Neural progenitor cell (in vitro differentiated cells): ENCODE measurements at regions not wholly inside any gene's neighbourhood (a gene's known extent, or its start where the extent isn't known, plus 50 kb on each side); places are given as distances from the start of the nearest gene placed in this dataset.

Source experiments
- DNase-seq: peaks from one replicate; pipeline ENCODE4 v3.0.0-alpha.2; 2016; ENCODE audit warnings: low spot score
- H2AFZ ChIP-seq: fragments of 200-600 bp; sonication (generic); replicated peaks from 2 replicates; pipeline ENCODE4 v1.6.1; 2016; ENCODE audit warnings: antibody characterized with exemption
- H3F3A ChIP-seq: fragments of 200-600 bp; sonication (generic); 2 replicates; pipeline ENCODE4 v1.6.1; 2016; ENCODE audit warnings: antibody characterized with exemption, low read depth
- H3K27ac ChIP-seq: fragments of 200-600 bp; sonication (generic); 2 replicates; pipeline ENCODE4 v1.5.1; 2016; ENCODE audit warnings: mild to moderate bottlenecking
- H3K27me3 ChIP-seq: fragments of 200-600 bp; sonication (generic); 2 replicates; pipeline ENCODE4 v1.6.1; 2016; ENCODE audit warnings: mild to moderate bottlenecking, moderate library complexity
- H3K36me3 ChIP-seq: fragments of 200-600 bp; sonication (generic); 2 replicates; pipeline ENCODE4 v1.5.1; 2016
- H3K4me1 ChIP-seq: fragments of 200-600 bp; sonication (generic); 2 replicates; pipeline ENCODE4 v1.6.1; 2016; ENCODE audit warnings: mixed run types
- H3K4me2 ChIP-seq: fragments of 200-600 bp; sonication (generic); 2 replicates; pipeline ENCODE4 v1.6.1; 2016
- H3K4me3 ChIP-seq: fragments of 200-600 bp; sonication (generic); 2 replicates; pipeline ENCODE4 v1.5.1; 2016
- H3K79me2 ChIP-seq: fragments of 200-600 bp; sonication (generic); 2 replicates; pipeline ENCODE4 v1.6.1; 2016; ENCODE audit warnings: low read depth
- H3K9ac ChIP-seq: fragments of 200-600 bp; sonication (generic); 2 replicates; pipeline ENCODE4 v1.6.1; 2016
- H3K9me3 ChIP-seq: fragments of 200-600 bp; sonication (generic); 2 replicates; pipeline ENCODE4 v1.5.1; 2016; ENCODE audit warnings: low read depth
- H4K20me1 ChIP-seq: fragments of 200-600 bp; sonication (generic); 2 replicates; pipeline ENCODE4 v1.6.1; 2016; ENCODE audit warnings: low read depth
- H3K27ac Mint-ChIP-seq: 3 replicates; pipeline ENCODE4 v1.8.0; 2021; ENCODE audit warnings: mixed read lengths
- H3K27me3 Mint-ChIP-seq: 2 replicates; pipeline ENCODE4 v1.8.0; 2022; ENCODE audit warnings: low read depth, mild to moderate bottlenecking, inconsistent platforms, moderate library complexity, mixed read lengths; ENCODE audit not compliant: insufficient read depth
- H3K36me3 Mint-ChIP-seq: 3 replicates; pipeline ENCODE4 v1.8.0; 2021; ENCODE audit warnings: mixed read lengths
- H3K4me1 Mint-ChIP-seq: 3 replicates; pipeline ENCODE4 v1.8.0; 2021; ENCODE audit warnings: mixed read lengths
- H3K4me3 Mint-ChIP-seq: 3 replicates; pipeline ENCODE4 v1.8.0; 2021; ENCODE audit warnings: mild to moderate bottlenecking, moderate library complexity, mixed read lengths
- H3K9me3 Mint-ChIP-seq: 3 replicates; pipeline ENCODE4 v1.8.0; 2020; ENCODE audit warnings: mixed read lengths
- CTCF ChIP-seq: fragments of 200-600 bp; sonication (generic); IDR thresholded peaks from 2 replicates; pipeline ENCODE4 v1.5.1; 2017; ENCODE audit warnings: antibody characterized with exemption, mild to moderate bottlenecking
- EZH2 ChIP-seq: fragments of 200-600 bp; sonication (generic); IDR thresholded peaks from 2 replicates; pipeline ENCODE4 v1.6.1; 2017; ENCODE audit warnings: antibody characterized with exemption, mild to moderate bottlenecking, moderate library complexity
- EZH2phosphoT487 ChIP-seq: fragments of 200-600 bp; sonication (generic); IDR thresholded peaks from 2 replicates; pipeline ENCODE4 v1.6.1; 2017; ENCODE audit warnings: antibody characterized with exemption

GRCh38 chr2:221085936-221086335, 486.2 kb downstream of the EPHA4 start:
- no peaks in the 10 kb centered on the region for H3K79me2 ChIP-seq
- H3K9me3 ChIP-seq, result no peaks in the 10 kb centered on the region
- Mint-ChIP-seq H3K4me3 (no peak overlapping the region), H3K27me3 (peaks cover 3% of the 10 kb centered on the region), H3K27ac (no peak overlapping the region), H3K4me1 (no peaks in the 10 kb centered on the region), H3K9me3 (no peaks in the 10 kb centered on the region), H3K36me3 (no peaks in the 10 kb centered on the region)
- no peaks in the 10 kb centered on the region for H3K27me3 ChIP-seq
- H3K36me3 ChIP-seq, result no peaks in the 10 kb centered on the region
- no peak overlapping the region for H3K4me3 ChIP-seq
- H3K4me2 ChIP-seq, result no peak overlapping the region
- no peak overlapping the region for H3K9ac ChIP-seq
- no peak overlapping the region for H2AFZ ChIP-seq
- no peaks in the 10 kb centered on the region for H4K20me1 ChIP-seq
- no peak for DNase-seq
- TF ChIP-seq CTCF (no peak), EZH2phosphoT487 (no peak), EZH2 (no peak)
- no peaks in the 10 kb centered on the region for H3F3A ChIP-seq
- no peak overlapping the region for H3K27ac ChIP-seq
- no peaks in the 10 kb centered on the region for H3K4me1 ChIP-seq

DNA sequence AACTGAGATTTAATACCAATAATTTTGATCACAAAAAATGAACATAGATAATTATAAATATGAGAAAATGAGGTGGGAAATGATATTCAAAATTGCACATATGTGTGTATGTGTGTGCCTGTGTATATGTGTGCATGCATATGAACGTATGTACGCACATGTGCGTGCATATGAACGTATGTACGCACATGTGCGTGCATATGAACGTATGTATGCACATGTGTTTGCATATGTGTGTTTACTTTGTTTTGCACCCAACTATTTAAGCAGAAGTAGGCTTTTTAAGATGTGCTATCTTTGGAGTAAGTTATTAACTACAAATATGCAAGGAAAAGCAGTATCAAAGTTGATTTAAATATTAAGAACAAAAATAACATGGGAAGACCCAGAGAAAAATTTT, 484.3 kb downstream of the EPHA4 start:
- no peaks in the 10 kb centered on the region for H3K4me1 Mint-ChIP-seq
- no peak overlapping the region for H3K27ac Mint-ChIP-seq
- H3K9me3 ChIP-seq, result no peaks in the 10 kb centered on the region
- H3K36me3 ChIP-seq, result no peaks in the 10 kb centered on the region
- H3K9ac ChIP-seq, result no peak overlapping the region
- H3K27me3 Mint-ChIP-seq, result peaks cover 11% of the 10 kb centered on the region
- no peaks in the 10 kb centered on the region for H4K20me1 ChIP-seq
- H3K4me1 ChIP-seq, result no peaks in the 10 kb centered on the region
- H3F3A ChIP-seq, result no peaks in the 10 kb centered on the region
- H3K4me2 ChIP-seq, result no peak overlapping the region
- no peaks in the 10 kb centered on the region for H3K79me2 ChIP-seq
- TF ChIP-seq EZH2 (no peak), EZH2phosphoT487 (no peak), CTCF (no peak)
- H3K4me3 Mint-ChIP-seq, result no peak overlapping the region
- H3K36me3 Mint-ChIP-seq, result no peaks in the 10 kb centered on the region
- no peak overlapping the region for H2AFZ ChIP-seq
- no peaks in the 10 kb centered on the region for H3K27me3 ChIP-seq
- no peak overlapping the region for H3K27ac ChIP-seq
- DNase-seq, result no peak
- peaks cover 2% of the 10 kb centered on the region for H3K9me3 Mint-ChIP-seq
- H3K4me3 ChIP-seq, result no peak overlapping the region

DNA sequence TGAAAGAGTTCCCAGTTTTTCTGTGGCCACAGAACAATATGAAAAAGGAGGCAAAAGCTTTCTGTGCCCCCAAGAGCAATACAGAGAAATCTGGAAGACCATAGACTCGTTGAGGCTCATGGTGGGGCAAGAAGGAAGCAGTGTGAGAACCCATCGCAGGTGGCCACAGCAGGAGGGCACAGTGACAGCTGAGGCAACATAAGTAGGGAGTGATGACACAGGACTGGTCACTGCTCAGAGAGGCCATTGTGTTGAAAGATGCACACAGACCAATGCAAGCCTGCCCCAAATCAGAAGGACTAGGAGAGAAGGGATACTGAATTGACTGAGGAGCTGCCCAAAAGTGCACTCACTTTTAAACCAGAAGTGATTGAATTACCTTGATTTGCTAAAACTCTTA, 483.6 kb downstream of the EPHA4 start:
- no peak overlapping the region for H3K27ac ChIP-seq
- no peak overlapping the region for H3K4me3 ChIP-seq
- no peaks in the 10 kb centered on the region for H3K9me3 ChIP-seq
- no peaks in the 10 kb centered on the region for H3K79me2 ChIP-seq
- no peak overlapping the region for H3K4me2 ChIP-seq
- H3K36me3 ChIP-seq, result no peaks in the 10 kb centered on the region
- DNase-seq, result no peak
- no peaks in the 10 kb centered on the region for H3K27me3 ChIP-seq
- Mint-ChIP-seq H3K27ac (no peak overlapping the region), H3K36me3 (no peaks in the 10 kb centered on the region), H3K4me3 (no peak overlapping the region), H3K9me3 (peaks cover 2% of the 10 kb centered on the region), H3K4me1 (no peaks in the 10 kb centered on the region), H3K27me3 (peaks cover 11% of the 10 kb centered on the region)
- H3K9ac ChIP-seq, result no peak overlapping the region
- H3K4me1 ChIP-seq, result peaks cover 2% of the 10 kb centered on the region
- H4K20me1 ChIP-seq, result no peaks in the 10 kb centered on the region
- no peak overlapping the region for H2AFZ ChIP-seq
- TF ChIP-seq EZH2, result no peak
- no peak for TF ChIP-seq CTCF
- TF ChIP-seq EZH2phosphoT487, result no peak
- no peaks in the 10 kb centered on the region for H3F3A ChIP-seq
